ENCODE measurements at regions not wholly inside any gene's neighbourhood (a gene's known extent, or its start where the extent isn't known, plus 50 kb on each side); places are given as distances from the start of the nearest gene placed in this dataset.

- Histone ChIP-seq H3K4me3 (no peak overlapping the region), H3K36me3 (no peaks in the 10 kb centered on the region), H3K27ac (no peak overlapping the region), H3K9me3 (no peaks in the 10 kb centered on the region), H3K4me1 (no peaks in the 10 kb centered on the region), H3K27me3 (no peaks in the 10 kb centered on the region)
- 85 to 89% methylated on average over 3 of the region's 3 CpGs for WGBS, 2 donors
- TF ChIP-seq, protein P1, sequence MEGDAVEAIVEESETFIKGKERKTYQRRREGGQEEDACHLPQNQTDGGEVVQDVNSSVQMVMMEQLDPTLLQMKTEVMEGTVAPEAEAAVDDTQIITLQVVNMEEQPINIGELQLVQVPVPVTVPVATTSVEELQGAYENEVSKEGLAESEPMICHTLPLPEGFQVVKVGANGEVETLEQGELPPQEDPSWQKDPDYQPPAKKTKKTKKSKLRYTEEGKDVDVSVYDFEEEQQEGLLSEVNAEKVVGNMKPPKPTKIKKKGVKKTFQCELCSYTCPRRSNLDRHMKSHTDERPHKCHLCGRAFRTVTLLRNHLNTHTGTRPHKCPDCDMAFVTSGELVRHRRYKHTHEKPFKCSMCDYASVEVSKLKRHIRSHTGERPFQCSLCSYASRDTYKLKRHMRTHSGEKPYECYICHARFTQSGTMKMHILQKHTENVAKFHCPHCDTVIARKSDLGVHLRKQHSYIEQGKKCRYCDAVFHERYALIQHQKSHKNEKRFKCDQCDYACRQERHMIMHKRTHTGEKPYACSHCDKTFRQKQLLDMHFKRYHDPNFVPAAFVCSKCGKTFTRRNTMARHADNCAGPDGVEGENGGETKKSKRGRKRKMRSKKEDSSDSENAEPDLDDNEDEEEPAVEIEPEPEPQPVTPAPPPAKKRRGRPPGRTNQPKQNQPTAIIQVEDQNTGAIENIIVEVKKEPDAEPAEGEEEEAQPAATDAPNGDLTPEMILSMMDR (IDR thresholded peaks at IDR 0.05), result peak in 1 of 6 experiments; percentile 27
- no peak for TF ChIP-seq POLR2A (IDR thresholded peaks at IDR 0.05)
- intact Hi-C loops (cut with DNase I), result no loop called here
- DNase-seq, result no peak
These were observed 733.9 kb downstream of the PRELID2 start for GRCh38 chr5:145101246-145101645.

- intact Hi-C loops (cut with DNase I), result no loop called here
- Histone ChIP-seq H3K4me1 (no peaks in the 10 kb centered on the region), H3K9me3 (peaks cover 0 to 5% (median 0%) of the 10 kb centered on the region in 3 donors), H3K27ac (no peak overlapping the region), H3K27me3 (no peaks in the 10 kb centered on the region), H3K4me3 (no peak overlapping the region), H3K36me3 (no peaks in the 10 kb centered on the region)
- 93 to 100% methylated on average over 1 of the region's 1 CpG for WGBS, 2 donors
- DNase-seq, result no peak
- no peak for TF ChIP-seq POLR2A (IDR thresholded peaks at IDR 0.05)
- TF ChIP-seq, protein P1 (IDR thresholded peaks at IDR 0.05), result no peak
These were observed 745.0 kb downstream of the PRELID2 start for GRCh38 chr5:145090115-145090514.

DNA sequence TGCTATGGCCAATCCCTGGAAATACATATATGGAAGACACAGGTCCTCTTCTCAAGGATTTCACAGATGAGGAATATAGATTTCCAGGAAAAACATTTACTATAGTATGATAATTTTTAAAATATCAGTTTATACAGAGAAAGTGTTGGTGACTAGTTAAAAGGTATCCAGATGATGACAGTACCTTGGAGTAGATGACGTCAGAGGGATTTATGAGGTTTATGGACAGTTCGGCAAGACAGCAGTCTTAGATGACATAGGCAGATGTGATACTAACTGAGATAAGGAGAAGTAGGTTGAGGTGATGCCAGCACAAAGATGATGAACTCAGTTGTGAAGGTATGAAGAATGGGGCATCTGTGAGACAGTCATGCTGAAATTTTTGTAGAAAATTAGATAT lies 750.3 kb downstream of the PRELID2 start:
- no peak for TF ChIP-seq POLR2A (IDR thresholded peaks at IDR 0.05)
- TF ChIP-seq, protein P1 (IDR thresholded peaks at IDR 0.05), result no peak
- WGBS, 2 donors, result 78 to 94% methylated on average over 2 of the region's 2 CpGs
- no peak overlapping the region for H3K4me3 ChIP-seq
- H3K27me3 ChIP-seq, result no peaks in the 10 kb centered on the region
- H3K27ac ChIP-seq, result no peak overlapping the region
- no peaks in the 10 kb centered on the region for H3K36me3 ChIP-seq
- DNase-seq, result no peak
- no peaks in the 10 kb centered on the region for H3K9me3 ChIP-seq
- intact Hi-C loops (cut with DNase I), result no loop called here
- no peaks in the 10 kb centered on the region for H3K4me1 ChIP-seq

DNA sequence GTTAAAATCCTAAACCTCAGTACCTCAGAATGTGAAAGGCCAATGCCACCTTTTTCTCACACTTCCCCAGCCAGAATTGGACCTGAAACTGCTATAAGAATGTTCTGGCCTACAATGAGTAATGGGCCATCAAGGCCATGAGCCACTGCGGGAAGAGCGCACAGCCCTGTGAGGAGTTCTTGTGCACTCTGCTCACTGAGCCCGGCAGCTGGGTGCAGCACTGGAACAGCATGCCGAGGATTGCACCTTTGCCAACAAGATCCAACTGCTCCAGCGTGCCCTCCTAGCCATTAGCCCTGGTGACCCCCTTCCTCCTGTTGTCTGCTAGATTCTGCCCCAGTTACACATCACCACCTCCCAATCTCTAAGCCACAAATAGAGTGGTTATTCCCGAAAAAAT lies 758.1 kb downstream of the PRELID2 start:
- Histone ChIP-seq H3K27me3 (no peaks in the 10 kb centered on the region), H3K27ac (no peak overlapping the region), H3K4me3 (no peak overlapping the region), H3K9me3 (no peaks in the 10 kb centered on the region), H3K4me1 (no peaks in the 10 kb centered on the region), H3K36me3 (no peaks in the 10 kb centered on the region)
- 74 to 84% methylated on average over 5 to 6 of the region's 6 CpGs for WGBS, 2 donors
- no peak for DNase-seq
- no peak for TF ChIP-seq POLR2A (IDR thresholded peaks at IDR 0.05)
- TF ChIP-seq, protein P1 (IDR thresholded peaks at IDR 0.05), result no peak
- intact Hi-C loops (cut with DNase I), result no loop called here

GRCh38 chr5:145076040-145076439 lies 759.1 kb downstream of the PRELID2 start:
- intact Hi-C loops (cut with DNase I), result no loop called here
- Histone ChIP-seq H3K4me3 (no peak overlapping the region), H3K9me3 (no peaks in the 10 kb centered on the region), H3K27me3 (no peaks in the 10 kb centered on the region), H3K36me3 (no peaks in the 10 kb centered on the region), H3K4me1 (no peaks in the 10 kb centered on the region), H3K27ac (no peak overlapping the region)
- no peak for DNase-seq
- TF ChIP-seq POLR2A (IDR thresholded peaks at IDR 0.05), result no peak
- TF ChIP-seq, protein P1 (IDR thresholded peaks at IDR 0.05), result no peak

Data from esophagus squamous epithelium (tissue), 5 donors.